ENCODE measurements at regions not wholly inside any gene's neighbourhood (a gene's known extent, or its start where the extent isn't known, plus 50 kb on each side); places are given as distances from the start of the nearest gene placed in this dataset.

DNA sequence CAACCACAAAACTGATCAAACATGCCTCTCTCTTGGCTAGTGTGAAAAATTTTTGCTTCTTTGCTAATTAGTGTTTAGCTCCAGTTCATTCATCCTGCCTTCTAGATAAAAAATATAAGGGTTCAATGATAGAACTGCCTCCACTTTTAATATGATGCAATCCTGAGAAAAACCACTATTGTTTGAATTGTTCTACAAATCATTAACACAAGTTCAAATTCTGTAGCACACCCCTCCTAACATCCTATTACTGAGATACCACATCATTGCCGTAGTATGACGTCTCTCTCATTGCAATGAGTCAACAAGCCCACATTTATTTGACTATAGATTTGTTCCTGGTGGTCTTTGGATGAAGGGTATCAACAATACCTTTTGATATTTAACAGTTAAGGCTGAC is 365.8 kb upstream of the OPRM1 start:
- TF ChIP-seq CTCF (conservative IDR thresholded peaks at IDR 0.05; ENCODE audit: low read length) (no peak), EZH2phosphoT487 (IDR thresholded peaks at IDR 0.05; ENCODE audit: borderline replicate concordance, low read depth, low read length) (no peak)
